ENCODE measurements at regions not wholly inside any gene's neighbourhood (a gene's known extent, or its start where the extent isn't known, plus 50 kb on each side); places are given as distances from the start of the nearest gene placed in this dataset.

DNA sequence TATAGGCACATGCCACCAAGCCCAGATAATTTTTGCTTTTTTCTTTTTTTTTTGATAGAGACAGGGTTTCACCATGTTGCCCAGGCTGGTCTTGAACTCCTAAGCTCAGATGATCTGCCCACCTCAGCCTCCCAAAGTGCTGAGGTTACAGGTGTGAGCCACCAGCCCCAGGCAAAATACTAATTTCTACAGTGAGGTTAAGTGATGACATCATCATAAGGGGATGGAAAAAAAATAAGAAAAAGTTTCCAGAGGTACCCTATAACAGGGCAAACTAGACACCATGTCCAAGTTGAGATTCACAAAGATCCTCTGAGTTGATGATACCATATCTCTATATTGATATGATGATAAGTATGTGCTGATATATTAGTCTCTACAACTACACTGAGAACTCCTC lies 163.7 kb upstream of the ACVR2A start:
- no peaks in the 10 kb centered on the region for H3K36me3 ChIP-seq (ENCODE audit: control insufficient read depth, insufficient read depth, low read length)
- H3K9me3 ChIP-seq (ENCODE audit: control insufficient read depth, insufficient read depth, low read length), result no peaks in the 10 kb centered on the region
- no peaks in the 10 kb centered on the region for H3K27me3 ChIP-seq (ENCODE audit: control insufficient read depth, insufficient read depth, low read length)
- H3K4me3 ChIP-seq (ENCODE audit: low read depth, low read length), result no peak overlapping the region
- H3K27ac ChIP-seq (ENCODE audit: low read depth, low read length), result no peak overlapping the region
- peaks cover 4% of the 10 kb centered on the region; the same call in 1 of the 2 replicates for H3K4me1 ChIP-seq (ENCODE audit: control insufficient read depth, insufficient read depth, low read length)
- no peak overlapping the region for H3K9ac ChIP-seq (ENCODE audit: low read depth, low read length)

DNA sequence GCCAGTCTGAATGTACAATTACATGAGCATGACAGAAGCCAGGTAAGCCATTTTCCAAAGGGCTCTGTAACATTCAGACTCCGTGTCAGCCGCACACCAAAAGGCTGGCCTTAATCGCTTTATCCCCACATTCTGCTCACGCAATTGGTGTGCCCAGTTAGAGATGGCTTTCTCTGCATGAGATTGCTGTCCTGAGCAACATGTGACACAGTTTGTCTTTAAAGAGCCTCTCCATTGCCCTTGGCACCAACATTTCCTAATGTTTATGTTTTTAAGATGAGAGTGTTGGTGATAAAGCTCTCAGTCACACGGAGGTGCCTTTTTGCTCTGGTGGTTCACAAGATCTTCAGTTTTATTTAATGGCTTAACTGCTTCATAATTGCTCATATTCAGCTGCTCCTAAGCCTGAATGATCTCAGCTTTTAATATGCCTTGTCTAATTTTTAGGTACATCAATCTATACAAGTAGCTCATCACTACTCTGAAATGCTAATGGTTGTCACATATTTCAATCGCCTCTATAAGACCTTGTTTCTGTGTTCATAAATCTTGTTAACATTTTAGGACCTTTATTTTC lies 164.8 kb upstream of the ACVR2A start:
- H3K36me3 ChIP-seq (ENCODE audit: control insufficient read depth, insufficient read depth, low read length), result no peaks in the 10 kb centered on the region
- no peaks in the 10 kb centered on the region for H3K9me3 ChIP-seq (ENCODE audit: control insufficient read depth, insufficient read depth, low read length)
- peaks cover 4% of the 10 kb centered on the region; the same call in 1 of the 2 replicates for H3K4me1 ChIP-seq (ENCODE audit: control insufficient read depth, insufficient read depth, low read length)
- H3K4me3 ChIP-seq (ENCODE audit: low read depth, low read length), result no peak overlapping the region
- H3K27ac ChIP-seq (ENCODE audit: low read depth, low read length), result no peak overlapping the region
- H3K9ac ChIP-seq (ENCODE audit: low read depth, low read length), result no peak overlapping the region
- H3K27me3 ChIP-seq (ENCODE audit: control insufficient read depth, insufficient read depth, low read length), result no peaks in the 10 kb centered on the region

DNA sequence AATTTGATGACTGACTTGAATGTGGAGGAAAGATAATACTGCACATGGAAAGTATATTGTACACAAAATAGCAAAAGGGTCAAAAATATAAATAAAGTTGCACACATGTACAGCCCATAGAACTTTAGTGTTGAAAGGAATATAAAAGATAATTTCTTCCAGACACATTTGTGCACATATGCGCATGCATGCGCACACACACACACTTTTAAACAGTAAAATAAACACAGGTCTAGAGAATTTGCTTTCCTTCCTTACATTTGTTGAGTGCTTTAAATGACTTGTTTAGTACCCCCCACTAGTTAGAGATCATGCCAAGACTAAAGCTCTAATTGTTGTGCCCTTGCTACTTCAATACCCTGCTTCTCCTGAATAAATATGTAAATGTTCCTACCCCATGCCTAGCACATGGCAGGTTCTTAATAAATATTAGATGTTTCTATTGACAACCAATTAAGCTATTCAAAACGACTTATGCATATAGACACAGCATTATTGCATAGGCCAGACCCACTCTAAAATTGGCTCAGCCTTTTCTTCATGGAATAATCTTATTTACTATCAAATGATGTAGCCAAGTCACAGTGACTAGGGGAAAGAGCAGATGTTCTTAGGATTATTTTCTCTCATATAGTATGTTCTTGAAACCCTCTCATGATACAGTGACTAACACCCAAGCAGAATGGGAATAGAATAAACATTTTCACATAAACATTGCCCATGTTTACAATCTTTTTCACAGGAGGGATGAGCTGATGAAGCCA lies 165.5 kb upstream of the ACVR2A start:
- no peaks in the 10 kb centered on the region for H3K27me3 ChIP-seq (ENCODE audit: control insufficient read depth, insufficient read depth, low read length)
- no peaks in the 10 kb centered on the region for H3K36me3 ChIP-seq (ENCODE audit: control insufficient read depth, insufficient read depth, low read length)
- no peak overlapping the region for H3K27ac ChIP-seq (ENCODE audit: low read depth, low read length)
- no peaks in the 10 kb centered on the region for H3K9me3 ChIP-seq (ENCODE audit: control insufficient read depth, insufficient read depth, low read length)
- no peak overlapping the region for H3K9ac ChIP-seq (ENCODE audit: low read depth, low read length)
- H3K4me1 ChIP-seq (ENCODE audit: control insufficient read depth, insufficient read depth, low read length), result peaks cover 4% of the 10 kb centered on the region; the same call in 1 of the 2 replicates
- H3K4me3 ChIP-seq (ENCODE audit: low read depth, low read length), result no peak overlapping the region

DNA sequence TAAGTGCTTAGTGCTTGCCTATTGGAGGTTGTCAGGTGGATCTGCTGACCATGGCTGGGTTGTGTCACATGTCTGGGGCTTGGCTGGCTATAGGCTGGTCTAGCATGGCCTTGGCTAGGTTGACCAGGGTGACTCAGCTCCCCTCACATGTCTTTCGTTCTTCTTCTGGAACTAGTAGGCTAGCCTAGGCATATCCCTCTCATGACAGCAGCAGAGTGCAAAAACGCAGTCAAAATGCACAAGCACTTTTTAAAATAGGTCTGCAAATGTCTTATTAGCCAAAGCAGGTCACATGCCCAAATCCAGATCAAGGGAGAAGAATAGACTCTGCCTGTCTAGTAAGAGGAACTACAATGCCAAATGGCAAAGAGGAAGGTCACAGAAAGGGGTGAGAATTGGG lies 179.7 kb upstream of the ACVR2A start:
- Histone ChIP-seq H3K4me3 (ENCODE audit: low read depth, low read length) (no peak overlapping the region), H3K27me3 (ENCODE audit: control insufficient read depth, insufficient read depth, low read length) (no peaks in the 10 kb centered on the region), H3K9ac (ENCODE audit: low read depth, low read length) (no peak overlapping the region), H3K36me3 (ENCODE audit: control insufficient read depth, insufficient read depth, low read length) (no peaks in the 10 kb centered on the region), H3K27ac (ENCODE audit: low read depth, low read length) (no peak overlapping the region), H3K9me3 (ENCODE audit: control insufficient read depth, insufficient read depth, low read length) (no peaks in the 10 kb centered on the region), H3K4me1 (ENCODE audit: control insufficient read depth, insufficient read depth, low read length) (no peaks in the 10 kb centered on the region)

DNA sequence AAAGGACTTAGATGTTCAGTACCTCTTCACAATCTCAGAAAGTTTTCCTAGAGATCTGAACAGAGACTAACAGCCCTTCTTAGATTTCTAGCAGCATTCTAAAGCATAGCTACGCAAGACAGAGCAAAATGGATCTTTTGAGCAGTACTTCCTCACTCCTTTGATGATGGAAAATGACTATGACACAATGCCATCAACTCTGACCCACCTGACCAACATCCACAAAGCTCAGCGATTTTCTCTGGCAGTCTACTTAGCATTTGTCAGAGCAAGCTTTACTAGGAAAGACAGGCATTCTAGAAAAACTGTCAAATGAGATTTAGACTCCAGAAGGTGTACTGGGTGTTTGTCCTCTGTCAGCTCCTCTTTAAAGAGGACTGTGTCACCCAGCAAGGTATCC lies 180.9 kb upstream of the ACVR2A start:
- H3K9me3 ChIP-seq (ENCODE audit: control insufficient read depth, insufficient read depth, low read length), result no peaks in the 10 kb centered on the region
- H3K36me3 ChIP-seq (ENCODE audit: control insufficient read depth, insufficient read depth, low read length), result no peaks in the 10 kb centered on the region
- no peaks in the 10 kb centered on the region for H3K4me1 ChIP-seq (ENCODE audit: control insufficient read depth, insufficient read depth, low read length)
- H3K4me3 ChIP-seq (ENCODE audit: low read depth, low read length), result no peak overlapping the region
- no peak overlapping the region for H3K27ac ChIP-seq (ENCODE audit: low read depth, low read length)
- H3K27me3 ChIP-seq (ENCODE audit: control insufficient read depth, insufficient read depth, low read length), result no peaks in the 10 kb centered on the region
- H3K9ac ChIP-seq (ENCODE audit: low read depth, low read length), result no peak overlapping the region

DNA sequence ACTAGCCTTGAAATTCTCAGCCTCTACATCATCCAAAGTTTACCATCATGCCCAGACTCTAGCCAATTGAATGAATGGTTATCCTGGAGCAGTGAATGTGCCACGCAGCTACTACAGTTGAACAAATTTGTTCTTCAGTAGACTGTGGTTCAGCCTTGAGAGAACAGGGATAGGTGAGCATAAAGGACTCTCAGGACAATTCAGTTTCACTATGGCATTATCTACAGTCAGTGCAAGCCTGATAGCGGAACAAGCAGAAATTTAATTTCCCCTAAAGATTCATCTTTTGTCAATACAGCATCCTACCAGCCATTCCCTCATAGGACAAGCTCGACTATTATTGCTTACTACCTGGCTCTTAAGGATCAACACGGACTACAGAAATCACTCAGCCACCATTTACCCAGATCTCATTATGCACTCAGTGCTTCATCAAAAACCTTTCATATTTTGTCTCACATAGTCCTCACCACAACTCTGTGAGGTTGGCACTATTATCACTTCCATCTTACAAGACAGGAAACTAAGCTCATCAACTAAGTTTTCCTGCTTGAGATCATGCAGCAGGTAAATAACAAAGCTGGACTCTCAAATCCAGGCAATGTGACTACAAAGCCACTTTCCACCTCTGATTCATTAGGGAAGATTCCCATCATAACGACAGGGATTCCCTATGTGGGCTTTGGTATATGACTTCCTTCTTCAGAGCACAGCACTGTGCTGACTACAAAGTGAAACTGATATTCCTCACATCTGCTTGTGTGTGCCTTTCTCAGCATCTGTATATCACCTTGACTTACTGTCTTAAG lies 181.5 kb upstream of the ACVR2A start:
- H3K27ac ChIP-seq (ENCODE audit: low read depth, low read length), result no peak overlapping the region

GRCh38 chr2:147662221-147662620 lies 182.6 kb upstream of the ACVR2A start:
- no peak overlapping the region for H3K27ac ChIP-seq (ENCODE audit: low read depth, low read length)
- H3K36me3 ChIP-seq (ENCODE audit: control insufficient read depth, insufficient read depth, low read length), result no peaks in the 10 kb centered on the region
- no peaks in the 10 kb centered on the region for H3K4me1 ChIP-seq (ENCODE audit: control insufficient read depth, insufficient read depth, low read length)
- H3K9me3 ChIP-seq (ENCODE audit: control insufficient read depth, insufficient read depth, low read length), result no peaks in the 10 kb centered on the region
- H3K4me3 ChIP-seq (ENCODE audit: low read depth, low read length), result no peak overlapping the region
- no peaks in the 10 kb centered on the region for H3K27me3 ChIP-seq (ENCODE audit: control insufficient read depth, insufficient read depth, low read length)
- no peak overlapping the region for H3K9ac ChIP-seq (ENCODE audit: low read depth, low read length)

More for the DNA sequence above, 181.5 kb upstream of the ACVR2A start:
- Histone ChIP-seq H3K9ac (ENCODE audit: low read depth, low read length) (no peak overlapping the region), H3K4me1 (ENCODE audit: control insufficient read depth, insufficient read depth, low read length) (no peaks in the 10 kb centered on the region), H3K9me3 (ENCODE audit: control insufficient read depth, insufficient read depth, low read length) (no peaks in the 10 kb centered on the region), H3K4me3 (ENCODE audit: low read depth, low read length) (no peak overlapping the region), H3K36me3 (ENCODE audit: control insufficient read depth, insufficient read depth, low read length) (no peaks in the 10 kb centered on the region), H3K27me3 (ENCODE audit: control insufficient read depth, insufficient read depth, low read length) (no peaks in the 10 kb centered on the region)

GRCh38 chr2:147660680-147661079 lies 184.1 kb upstream of the ACVR2A start:
- H3K9ac ChIP-seq (ENCODE audit: low read depth, low read length), result no peak overlapping the region
- no peaks in the 10 kb centered on the region for H3K27me3 ChIP-seq (ENCODE audit: control insufficient read depth, insufficient read depth, low read length)
- H3K9me3 ChIP-seq (ENCODE audit: control insufficient read depth, insufficient read depth, low read length), result no peaks in the 10 kb centered on the region
- H3K4me3 ChIP-seq (ENCODE audit: low read depth, low read length), result no peak overlapping the region
- H3K36me3 ChIP-seq (ENCODE audit: control insufficient read depth, insufficient read depth, low read length), result no peaks in the 10 kb centered on the region
- no peaks in the 10 kb centered on the region for H3K4me1 ChIP-seq (ENCODE audit: control insufficient read depth, insufficient read depth, low read length)
- no peak overlapping the region for H3K27ac ChIP-seq (ENCODE audit: low read depth, low read length)

DNA sequence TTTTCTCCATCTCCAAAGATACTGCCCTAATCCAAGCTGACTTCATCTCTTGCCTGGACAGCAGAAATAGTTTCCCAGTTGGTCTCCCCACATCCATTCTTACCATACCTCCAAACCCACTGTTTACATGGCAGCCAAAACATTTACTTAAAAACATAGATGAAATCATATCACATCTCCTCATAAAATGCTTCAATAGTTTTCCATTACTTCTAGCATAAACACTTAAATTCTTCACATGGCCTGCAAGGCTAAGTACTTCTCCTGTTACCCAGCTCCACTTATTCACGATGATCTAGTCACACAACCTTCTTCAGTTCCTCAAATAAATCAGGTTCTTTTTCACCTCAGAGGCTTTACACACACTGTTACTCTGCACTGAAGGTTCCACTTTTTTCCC lies 185.8 kb upstream of the ACVR2A start:
- H3K4me3 ChIP-seq (ENCODE audit: low read depth, low read length), result no peak overlapping the region
- H3K27me3 ChIP-seq (ENCODE audit: control insufficient read depth, insufficient read depth, low read length), result no peaks in the 10 kb centered on the region

GRCh38 chr2:147657086-147658000 lies 187.5 kb upstream of the ACVR2A start:
- Histone ChIP-seq H3K4me3 (ENCODE audit: low read depth, low read length) (no peak overlapping the region), H3K27ac (ENCODE audit: low read depth, low read length) (no peak overlapping the region), H3K4me1 (ENCODE audit: control insufficient read depth, insufficient read depth, low read length) (no peaks in the 10 kb centered on the region), H3K27me3 (ENCODE audit: control insufficient read depth, insufficient read depth, low read length) (no peaks in the 10 kb centered on the region), H3K36me3 (ENCODE audit: control insufficient read depth, insufficient read depth, low read length) (no peaks in the 10 kb centered on the region), H3K9ac (ENCODE audit: low read depth, low read length) (no peak overlapping the region), H3K9me3 (ENCODE audit: control insufficient read depth, insufficient read depth, low read length) (no peaks in the 10 kb centered on the region)

More for the DNA sequence above, 185.8 kb upstream of the ACVR2A start:
- Histone ChIP-seq H3K9me3 (ENCODE audit: control insufficient read depth, insufficient read depth, low read length) (no peaks in the 10 kb centered on the region), H3K4me1 (ENCODE audit: control insufficient read depth, insufficient read depth, low read length) (no peaks in the 10 kb centered on the region), H3K36me3 (ENCODE audit: control insufficient read depth, insufficient read depth, low read length) (no peaks in the 10 kb centered on the region), H3K27ac (ENCODE audit: low read depth, low read length) (no peak overlapping the region), H3K9ac (ENCODE audit: low read depth, low read length) (no peak overlapping the region)

Data from HUES48 (cell line).